GM18511 (cell line): ENCODE measurements at regions not wholly inside any gene's neighbourhood (a gene's known extent, or its start where the extent isn't known, plus 50 kb on each side); places are given as distances from the start of the nearest gene placed in this dataset.
A peak's percentile ranks its signal among the peaks of the same experiment; 100 is the strongest.
"Not testable (repeated sequence)": the region's sequence is repeated elsewhere in the genome, so short reads cannot be mapped to it uniquely, and the experiment has no call there.

Experiments
- ATAC-seq: cut with Tn5 transposase; IDR thresholded peaks from one replicate; pipeline ENCODE4 v1.9.1; 2021; ENCODE audit warnings: mild to moderate bottlenecking, moderate library complexity; ENCODE audit not compliant: unreplicated experiment

- no peak for ATAC-seq
Observed at GRCh38 chr21:22691658-22692057, 1693.4 kb downstream of the NCAM2 start.

- no peak for ATAC-seq
Observed at GRCh38 chr21:22703521-22703920, 1705.3 kb downstream of the NCAM2 start.

GRCh38 chr21:22710721-22711120, 1712.5 kb downstream of the NCAM2 start:
- ATAC-seq: no peak

GRCh38 chr21:22711636-22712035, 1713.4 kb downstream of the NCAM2 start:
- ATAC-seq: no peak

- no peak for ATAC-seq
Observed at GRCh38 chr21:22725436-22725835, 1727.2 kb downstream of the NCAM2 start.

GRCh38 chr21:22728091-22728490, 1729.9 kb downstream of the NCAM2 start:
- ATAC-seq: no peak

GRCh38 chr21:22743085-22743484, 1744.9 kb downstream of the NCAM2 start:
- no peak for ATAC-seq

GRCh38 chr21:22754746-22755145, 1756.5 kb downstream of the NCAM2 start:
- no peak for ATAC-seq

- no peak for ATAC-seq
Observed at GRCh38 chr21:22758478-22758877, 1760.3 kb downstream of the NCAM2 start.

GRCh38 chr21:22762463-22762862, 1764.3 kb downstream of the NCAM2 start:
- ATAC-seq: no peak

- no peak for ATAC-seq
Observed at GRCh38 chr21:22763442-22763841, 1765.2 kb downstream of the NCAM2 start.

- no peak for ATAC-seq
Observed at GRCh38 chr21:22764222-22764621, 1766.0 kb downstream of the NCAM2 start.

- no peak for ATAC-seq
Observed at GRCh38 chr21:22791376-22791775, 1793.2 kb downstream of the NCAM2 start.

- peak; percentile 73 for ATAC-seq
Observed at GRCh38 chr21:22791986-22792560, 1793.9 kb downstream of the NCAM2 start.

- ATAC-seq: no peak
Observed at GRCh38 chr21:22795091-22795490, 1796.9 kb downstream of the NCAM2 start.

- ATAC-seq: no peak
Observed at GRCh38 chr21:22795644-22796043, 1797.4 kb downstream of the NCAM2 start.

GRCh38 chr21:22796147-22796546, 1797.9 kb downstream of the NCAM2 start:
- no peak for ATAC-seq

GRCh38 chr21:22804151-22804550, 1805.9 kb downstream of the NCAM2 start:
- ATAC-seq: no peak

GRCh38 chr21:22806278-22806677, 1808.1 kb downstream of the NCAM2 start:
- ATAC-seq: no peak

- ATAC-seq: no peak
Observed at GRCh38 chr21:22813201-22813600, 1815.0 kb downstream of the NCAM2 start.

GRCh38 chr21:22818681-22819485, 1820.7 kb downstream of the NCAM2 start:
- ATAC-seq: not testable (repeated sequence)

GRCh38 chr21:22827422-22827821, 1829.2 kb downstream of the NCAM2 start:
- ATAC-seq: no peak

GRCh38 chr21:22842875-22843274, 1844.7 kb downstream of the NCAM2 start:
- no peak for ATAC-seq
